Loucy (cell line): ENCODE measurements at regions not wholly inside any gene's neighbourhood (a gene's known extent, or its start where the extent isn't known, plus 50 kb on each side); places are given as distances from the start of the nearest gene placed in this dataset.

ENCODE experiments used
- EZH2phosphoT487 ChIP-seq: fragments of 200-600 bp; IDR thresholded peaks from 2 replicates; pipeline ENCODE4 v1.6.1; 2018; ENCODE audit warnings: antibody characterized with exemption, mild to moderate bottlenecking, moderate library complexity, borderline replicate concordance
- TF ChIP-seq, protein P1 (sequence below): fragments of 200-600 bp; sonication (generic); conservative IDR thresholded peaks from 2 replicates; pipeline ENCODE4 v1.5.1; 2014; ENCODE audit warnings: mild to moderate bottlenecking, antibody characterized with exemption, low read length

GRCh38 chr20:43244647-43245046 is 54.9 kb upstream of the PTPRT start:
- TF ChIP-seq, protein P1, sequence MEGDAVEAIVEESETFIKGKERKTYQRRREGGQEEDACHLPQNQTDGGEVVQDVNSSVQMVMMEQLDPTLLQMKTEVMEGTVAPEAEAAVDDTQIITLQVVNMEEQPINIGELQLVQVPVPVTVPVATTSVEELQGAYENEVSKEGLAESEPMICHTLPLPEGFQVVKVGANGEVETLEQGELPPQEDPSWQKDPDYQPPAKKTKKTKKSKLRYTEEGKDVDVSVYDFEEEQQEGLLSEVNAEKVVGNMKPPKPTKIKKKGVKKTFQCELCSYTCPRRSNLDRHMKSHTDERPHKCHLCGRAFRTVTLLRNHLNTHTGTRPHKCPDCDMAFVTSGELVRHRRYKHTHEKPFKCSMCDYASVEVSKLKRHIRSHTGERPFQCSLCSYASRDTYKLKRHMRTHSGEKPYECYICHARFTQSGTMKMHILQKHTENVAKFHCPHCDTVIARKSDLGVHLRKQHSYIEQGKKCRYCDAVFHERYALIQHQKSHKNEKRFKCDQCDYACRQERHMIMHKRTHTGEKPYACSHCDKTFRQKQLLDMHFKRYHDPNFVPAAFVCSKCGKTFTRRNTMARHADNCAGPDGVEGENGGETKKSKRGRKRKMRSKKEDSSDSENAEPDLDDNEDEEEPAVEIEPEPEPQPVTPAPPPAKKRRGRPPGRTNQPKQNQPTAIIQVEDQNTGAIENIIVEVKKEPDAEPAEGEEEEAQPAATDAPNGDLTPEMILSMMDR = no peak
- no peak for TF ChIP-seq EZH2phosphoT487
